DND-41 (cell line): ENCODE measurements at regions not wholly inside any gene's neighbourhood (a gene's known extent, or its start where the extent isn't known, plus 50 kb on each side); places are given as distances from the start of the nearest gene placed in this dataset.

Source experiments
- CTCF ChIP-seq: IDR thresholded peaks from 2 replicates; pipeline ENCODE4 v1.5.1; 2012; ENCODE audit warnings: borderline replicate concordance, low read length, moderate library complexity, mild to moderate bottlenecking; ENCODE audit not compliant: poor library complexity, severe bottlenecking; ENCODE audit errors: extremely low read depth
- EZH2 ChIP-seq: IDR thresholded peaks from 3 replicates; pipeline ENCODE4 v1.6.1; 2012; ENCODE audit warnings: borderline replicate concordance, low read depth, mild to moderate bottlenecking, moderate library complexity, low read length, inconsistent platforms; ENCODE audit not compliant: severe bottlenecking

- TF ChIP-seq CTCF, result no peak
- TF ChIP-seq EZH2, result no peak
Measured at GRCh38 chr11:121839781-121840180, 276.2 kb downstream of the BLID start.
